Right lobe of liver (tissue), 6 donors: ENCODE measurements at regions not wholly inside any gene's neighbourhood (a gene's known extent, or its start where the extent isn't known, plus 50 kb on each side); places are given as distances from the start of the nearest gene placed in this dataset.
"Not testable (repeated sequence)": the region's sequence is repeated elsewhere in the genome, so short reads cannot be mapped to it uniquely, and the experiment has no call there.

Experiments used
- ATAC-seq, 4 donors: fragments of 200-7000 bp; cut with Tn5 transposase; one replicate each; pipeline ENCODE4 v1.9.1; 2020; ENCODE audit warnings: mild to moderate bottlenecking in 4 of 4, moderate library complexity in 4 of 4
- DNase-seq, 3 donors: peaks; one replicate each; pipeline ENCODE4 v3.0.0-alpha.2; 2020
- H3K27ac ChIP-seq, 3 donors: fragments of 200-600 bp; one replicate each; pipeline ENCODE4 v1.8.0; 2022
- H3K27me3 ChIP-seq, 2 donors: fragments of 200-600 bp; one replicate each; pipeline ENCODE4 v1.8.0; 2022
- H3K36me3 ChIP-seq, 4 donors: fragments of 200-600 bp; sonication (generic) in 1 of 4; one replicate each; pipeline versions ENCODE4 v1.5.1 to v1.8.0; 2017 to 2022; ENCODE audit warnings: control low read depth in 1 of 4
- H3K4me1 ChIP-seq, 4 donors: fragments of 200-600 bp; sonication (generic) in 1 of 4; one replicate each; pipeline versions ENCODE4 v1.5.1 to v1.8.0; 2017 to 2022; ENCODE audit warnings: control low read depth in 1 of 4
- H3K4me3 ChIP-seq, 3 donors: fragments of 200-600 bp; one replicate each; pipeline ENCODE4 v1.8.0; 2022
- H3K9me3 ChIP-seq, 4 donors: fragments of 200-600 bp; sonication (generic) in 1 of 4; one replicate each; pipeline versions ENCODE4 v1.5.1 to v1.8.0; 2017 to 2022; ENCODE audit warnings: control low read depth in 1 of 4
- POLR2A ChIP-seq: fragments of 450-650 bp; IDR thresholded peaks from one replicate; pipeline ENCODE4 v1.6.1; 2017; ENCODE audit warnings: antibody characterized with exemption, mild to moderate bottlenecking
- WGBS: methylation state at CpG from one replicate; pipeline ENCODE4 v1.1.6; 2018; ENCODE audit warnings: low coverage, low lambda C conversion rate; ENCODE audit not compliant: insufficient coverage; ENCODE audit errors: missing lambda C conversion rate; 5-methylcytosine and 5-hydroxymethylcytosine counted together
- intact Hi-C, 2 donors: fragments of 100-400 bp; cut with DNase I; formaldehyde crosslinking; loops; one replicate each; pipeline versions ENCODE4 v1.11.2 to v1.14.1; 2022
- TF ChIP-seq, protein P1 (sequence below), 4 donors: fragments of 200-600 bp in 3 of 4; fragments of 450-650 bp in 1 of 4; IDR thresholded peaks; one replicate each; pipeline versions ENCODE4 v1.5.1 to v1.8.0; 2016 to 2022; ENCODE audit warnings: antibody characterized with exemption in 4 of 4, mild to moderate bottlenecking in 2 of 4
- donor health status: DM: no; HTN: yes; CAD: no.
- donor health status: DM: no; HTN: no; CAD: no.
- donor health status: DM: no; HTN: no; CAD: no.
- donor health status: DM: no; HTN: yes; CAD: no.
- donor health status: DM: no; HTN: yes; CAD: no.

DNA sequence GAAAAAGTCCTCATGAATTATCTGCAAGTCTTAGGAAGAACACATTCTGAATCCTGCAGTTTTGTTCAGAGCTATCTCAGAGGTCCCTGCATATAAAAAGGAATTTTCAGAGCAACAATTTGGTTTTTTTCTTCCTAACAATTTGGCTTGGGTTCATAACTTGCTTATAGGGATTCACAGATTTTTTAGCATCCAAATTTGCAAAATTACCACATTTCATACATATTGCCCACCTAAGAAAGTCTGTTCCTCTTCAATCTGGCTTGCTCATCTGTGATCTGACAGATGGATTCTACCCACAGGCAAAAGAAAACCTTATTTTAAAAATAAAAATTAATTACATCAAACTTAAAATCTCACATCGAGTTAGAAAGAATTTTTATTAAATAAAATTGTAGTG, 714.4 kb upstream of the NCAM2 start:
- intact Hi-C loops, result no loop called here
- H3K9me3 ChIP-seq, result peaks cover 0 to 4% (median 0%) of the 10 kb centered on the region in 4 donors
- DNase-seq, result no peak
- no peaks in the 10 kb centered on the region for H3K27me3 ChIP-seq
- no peak for TF ChIP-seq POLR2A
- TF ChIP-seq, protein P1, sequence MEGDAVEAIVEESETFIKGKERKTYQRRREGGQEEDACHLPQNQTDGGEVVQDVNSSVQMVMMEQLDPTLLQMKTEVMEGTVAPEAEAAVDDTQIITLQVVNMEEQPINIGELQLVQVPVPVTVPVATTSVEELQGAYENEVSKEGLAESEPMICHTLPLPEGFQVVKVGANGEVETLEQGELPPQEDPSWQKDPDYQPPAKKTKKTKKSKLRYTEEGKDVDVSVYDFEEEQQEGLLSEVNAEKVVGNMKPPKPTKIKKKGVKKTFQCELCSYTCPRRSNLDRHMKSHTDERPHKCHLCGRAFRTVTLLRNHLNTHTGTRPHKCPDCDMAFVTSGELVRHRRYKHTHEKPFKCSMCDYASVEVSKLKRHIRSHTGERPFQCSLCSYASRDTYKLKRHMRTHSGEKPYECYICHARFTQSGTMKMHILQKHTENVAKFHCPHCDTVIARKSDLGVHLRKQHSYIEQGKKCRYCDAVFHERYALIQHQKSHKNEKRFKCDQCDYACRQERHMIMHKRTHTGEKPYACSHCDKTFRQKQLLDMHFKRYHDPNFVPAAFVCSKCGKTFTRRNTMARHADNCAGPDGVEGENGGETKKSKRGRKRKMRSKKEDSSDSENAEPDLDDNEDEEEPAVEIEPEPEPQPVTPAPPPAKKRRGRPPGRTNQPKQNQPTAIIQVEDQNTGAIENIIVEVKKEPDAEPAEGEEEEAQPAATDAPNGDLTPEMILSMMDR (IDR thresholded peaks at IDR 0.05), result no peak
- H3K36me3 ChIP-seq, result no peaks in the 10 kb centered on the region
- 52% methylated on average over 1 of the region's 1 CpG for WGBS
- no peak overlapping the region for H3K4me3 ChIP-seq
- no peak overlapping the region for H3K27ac ChIP-seq
- ATAC-seq, result no peak
- H3K4me1 ChIP-seq, result no peaks in the 10 kb centered on the region

GRCh38 chr21:20292280-20292679, 705.9 kb upstream of the NCAM2 start:
- Histone ChIP-seq H3K9me3 (no peaks in the 10 kb centered on the region), H3K27me3 (no peaks in the 10 kb centered on the region), H3K36me3 (no peaks in the 10 kb centered on the region), H3K4me1 (no peaks in the 10 kb centered on the region), H3K4me3 (no peak overlapping the region), H3K27ac (no peak overlapping the region)
- whole genome bisulfite sequencing, result 45% methylated on average over 2 of the region's 2 CpGs
- DNase-seq, result no peak
- intact Hi-C loops, result no loop called here
- no peak for ATAC-seq
- TF ChIP-seq, protein P1 (IDR thresholded peaks at IDR 0.05), result no peak
- TF ChIP-seq POLR2A, result no peak

GRCh38 chr21:20292854-20293253, 705.4 kb upstream of the NCAM2 start:
- H3K4me3 ChIP-seq, ATAC-seq, H3K9me3 ChIP-seq, H3K27me3 ChIP-seq, H3K4me1 ChIP-seq, DNase-seq, H3K27ac ChIP-seq, H3K36me3 ChIP-seq, intact Hi-C loops: not testable (repeated sequence)
- WGBS, result 34% methylated on average over 4 of the region's 5 CpGs

GRCh38 chr21:20301395-20301794, 696.8 kb upstream of the NCAM2 start:
- Histone ChIP-seq H3K36me3 (no peaks in the 10 kb centered on the region), H3K9me3 (no peaks in the 10 kb centered on the region), H3K4me1 (no peaks in the 10 kb centered on the region), H3K27me3 (no peaks in the 10 kb centered on the region), H3K27ac (no peak overlapping the region), H3K4me3 (no peak overlapping the region)
- ATAC-seq (no peak), DNase-seq (no peak)
- intact Hi-C loops, result no loop called here
- no peak for TF ChIP-seq POLR2A
- TF ChIP-seq, protein P1 (IDR thresholded peaks at IDR 0.05), result no peak
- WGBS, result 19% methylated on average over 1 of the region's 1 CpG

DNA sequence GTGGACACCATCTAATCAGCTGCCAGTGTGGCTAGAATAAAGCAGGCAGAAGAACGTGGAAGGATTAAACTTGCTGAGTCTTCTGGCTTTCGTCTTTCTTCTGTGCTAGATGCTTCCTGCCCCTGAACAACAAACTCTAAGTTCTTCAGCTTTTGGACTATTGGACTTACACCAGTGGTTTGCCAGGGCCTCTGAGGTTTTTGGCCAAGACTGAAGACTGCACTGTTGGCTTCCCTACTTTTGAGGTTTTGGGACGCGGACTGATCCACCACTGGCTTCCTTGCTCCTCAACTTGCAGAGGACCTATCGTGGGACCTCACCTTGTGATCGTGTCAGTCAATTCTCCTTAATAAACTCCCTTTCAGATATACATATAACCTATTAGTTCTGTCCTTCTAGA, 696.1 kb upstream of the NCAM2 start:
- intact Hi-C loops, result no loop called here
- Histone ChIP-seq H3K9me3 (no peaks in the 10 kb centered on the region), H3K27me3 (no peaks in the 10 kb centered on the region), H3K27ac (no peak overlapping the region), H3K4me3 (no peak overlapping the region), H3K4me1 (no peaks in the 10 kb centered on the region), H3K36me3 (no peaks in the 10 kb centered on the region)
- 57% methylated on average over 5 of the region's 6 CpGs for WGBS
- TF ChIP-seq POLR2A, result no peak
- TF ChIP-seq, protein P1 (IDR thresholded peaks at IDR 0.05), result no peak
- no peak for DNase-seq
- ATAC-seq, result no peak
